ENCODE measurements at regions not wholly inside any gene's neighbourhood (a gene's known extent, or its start where the extent isn't known, plus 50 kb on each side); places are given as distances from the start of the nearest gene placed in this dataset.
"Not testable (repeated sequence)": the region's sequence is repeated elsewhere in the genome, so short reads cannot be mapped to it uniquely, and the experiment has no call there.

GRCh38 chr7:65225422-65226006 is 148.1 kb upstream of the ZNF92 start:
- no peak for DNase-seq
- intact Hi-C loops (cut with DNase I; ENCODE audit: low total_unique reads) = no loop called here
- Histone ChIP-seq H3K27ac (no peak overlapping the region), H3K9me3 (no peaks in the 10 kb centered on the region), H3K27me3 (no peaks in the 10 kb centered on the region), H3K36me3 (no peaks in the 10 kb centered on the region), H3K4me3 (no peak overlapping the region), H3K4me1 (no peaks in the 10 kb centered on the region)
- TF ChIP-seq, protein P1, sequence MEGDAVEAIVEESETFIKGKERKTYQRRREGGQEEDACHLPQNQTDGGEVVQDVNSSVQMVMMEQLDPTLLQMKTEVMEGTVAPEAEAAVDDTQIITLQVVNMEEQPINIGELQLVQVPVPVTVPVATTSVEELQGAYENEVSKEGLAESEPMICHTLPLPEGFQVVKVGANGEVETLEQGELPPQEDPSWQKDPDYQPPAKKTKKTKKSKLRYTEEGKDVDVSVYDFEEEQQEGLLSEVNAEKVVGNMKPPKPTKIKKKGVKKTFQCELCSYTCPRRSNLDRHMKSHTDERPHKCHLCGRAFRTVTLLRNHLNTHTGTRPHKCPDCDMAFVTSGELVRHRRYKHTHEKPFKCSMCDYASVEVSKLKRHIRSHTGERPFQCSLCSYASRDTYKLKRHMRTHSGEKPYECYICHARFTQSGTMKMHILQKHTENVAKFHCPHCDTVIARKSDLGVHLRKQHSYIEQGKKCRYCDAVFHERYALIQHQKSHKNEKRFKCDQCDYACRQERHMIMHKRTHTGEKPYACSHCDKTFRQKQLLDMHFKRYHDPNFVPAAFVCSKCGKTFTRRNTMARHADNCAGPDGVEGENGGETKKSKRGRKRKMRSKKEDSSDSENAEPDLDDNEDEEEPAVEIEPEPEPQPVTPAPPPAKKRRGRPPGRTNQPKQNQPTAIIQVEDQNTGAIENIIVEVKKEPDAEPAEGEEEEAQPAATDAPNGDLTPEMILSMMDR (IDR thresholded peaks at IDR 0.05) = no peak
- TF ChIP-seq POLR2A (IDR thresholded peaks at IDR 0.05) = no peak

DNA sequence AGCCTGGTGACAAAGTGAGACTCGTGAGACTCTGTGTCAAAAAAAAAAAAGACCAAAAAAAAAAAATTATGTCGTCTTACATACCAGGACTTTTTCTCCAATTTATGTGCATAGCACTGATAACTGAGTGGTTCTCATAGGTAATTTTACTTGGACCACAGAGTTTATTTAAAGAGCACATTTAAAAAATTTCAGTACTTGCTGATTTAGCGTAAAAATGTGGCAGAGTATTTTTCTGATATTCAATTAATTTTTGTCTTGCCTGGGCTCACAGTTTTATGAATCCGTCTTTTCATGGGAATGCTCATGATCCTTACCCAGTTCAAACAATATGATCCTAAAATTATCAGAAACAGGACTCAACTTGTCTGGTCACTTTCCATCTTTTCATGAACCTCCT is 151.0 kb upstream of the ZNF92 start:
- Histone ChIP-seq H3K9me3 (no peaks in the 10 kb centered on the region), H3K4me3 (no peak overlapping the region), H3K27me3 (no peaks in the 10 kb centered on the region), H3K4me1 (no peaks in the 10 kb centered on the region), H3K36me3 (no peaks in the 10 kb centered on the region), H3K27ac (no peak overlapping the region)
- intact Hi-C loops (cut with DNase I; ENCODE audit: low total_unique reads) = no loop called here
- TF ChIP-seq, protein P1 (IDR thresholded peaks at IDR 0.05) = no peak
- TF ChIP-seq POLR2A (IDR thresholded peaks at IDR 0.05) = no peak
- no peak for DNase-seq

- H3K4me3 ChIP-seq = no peak overlapping the region
- no peak overlapping the region for H3K27ac ChIP-seq
- intact Hi-C loops (cut with DNase I; ENCODE audit: low total_unique reads) = no loop called here
- no peaks in the 10 kb centered on the region for H3K4me1 ChIP-seq
- no peak for DNase-seq
- H3K9me3 ChIP-seq = no peaks in the 10 kb centered on the region
- H3K36me3 ChIP-seq = no peaks in the 10 kb centered on the region
- no peaks in the 10 kb centered on the region for H3K27me3 ChIP-seq
- TF ChIP-seq, protein P1 (IDR thresholded peaks at IDR 0.05) = no peak
- TF ChIP-seq POLR2A (IDR thresholded peaks at IDR 0.05) = no peak
Measured at GRCh38 chr7:65221683-65222082, 152.0 kb upstream of the ZNF92 start.

GRCh38 chr7:65219623-65220022 is 154.0 kb upstream of the ZNF92 start:
- no peak for TF ChIP-seq POLR2A (IDR thresholded peaks at IDR 0.05)
- TF ChIP-seq, protein P1 (IDR thresholded peaks at IDR 0.05) = no peak

DNA sequence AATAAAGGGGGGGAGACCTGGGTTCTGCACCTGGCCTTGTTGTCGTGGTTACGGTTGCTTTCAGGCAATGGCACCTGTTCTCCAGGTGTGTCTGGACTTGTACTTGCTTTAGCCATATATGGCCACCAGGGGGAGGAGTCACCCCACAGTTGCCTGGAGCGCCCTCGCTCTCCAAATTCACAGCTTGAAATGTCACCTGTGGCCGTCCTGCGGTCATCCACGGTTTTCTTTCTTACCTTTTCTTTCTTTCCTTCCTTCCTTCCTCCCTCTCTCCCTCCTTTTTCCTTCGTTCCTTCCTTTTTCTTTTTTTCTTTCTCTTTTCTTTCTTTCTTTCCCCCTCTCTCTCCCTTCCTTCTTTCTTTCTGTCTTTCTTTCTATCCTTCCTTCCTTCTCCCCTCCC is 157.2 kb upstream of the ZNF92 start:
- TF ChIP-seq, protein P1 (IDR thresholded peaks at IDR 0.05) = peak in 3 of 4 experiments; percentile 11 to 49 (median 34)
- TF ChIP-seq POLR2A (IDR thresholded peaks at IDR 0.05) = no peak
- no peak for DNase-seq
- Histone ChIP-seq H3K36me3 (no peaks in the 10 kb centered on the region), H3K4me1 (no peaks in the 10 kb centered on the region), H3K27ac (no peak overlapping the region), H3K9me3 (no peaks in the 10 kb centered on the region), H3K27me3 (no peaks in the 10 kb centered on the region), H3K4me3 (no peak overlapping the region)
- intact Hi-C loops (cut with DNase I; ENCODE audit: low total_unique reads) = no loop called here

More at GRCh38 chr7:65219623-65220022, 154.0 kb upstream of the ZNF92 start:
- no peaks in the 10 kb centered on the region for H3K36me3 ChIP-seq
- H3K27me3 ChIP-seq = no peaks in the 10 kb centered on the region
- H3K9me3 ChIP-seq = no peaks in the 10 kb centered on the region
- no peak overlapping the region for H3K27ac ChIP-seq
- intact Hi-C loops (cut with DNase I; ENCODE audit: low total_unique reads) = no loop called here
- DNase-seq = no peak
- no peak overlapping the region for H3K4me3 ChIP-seq
- no peaks in the 10 kb centered on the region for H3K4me1 ChIP-seq

DNA sequence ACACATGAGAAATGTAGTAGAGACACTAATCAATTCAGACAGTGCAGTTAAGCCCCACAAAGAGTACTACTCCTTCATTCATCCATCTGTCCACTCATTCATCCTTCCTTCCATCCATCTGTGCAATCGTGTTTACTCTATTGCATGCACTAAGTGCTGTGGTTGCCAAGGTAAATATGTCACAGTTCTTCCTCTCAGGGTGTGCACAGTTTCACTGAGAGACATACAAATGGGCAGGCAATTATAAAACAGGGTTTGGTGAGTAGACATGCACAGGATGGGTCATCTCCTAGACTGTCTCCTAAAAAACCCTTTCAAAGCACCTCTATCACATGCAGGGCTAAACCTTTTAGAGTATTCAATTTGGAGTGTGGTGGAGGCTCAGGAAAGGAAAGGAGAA is 160.4 kb upstream of the ZNF92 start:
- H3K27ac ChIP-seq; H3K9me3 ChIP-seq; DNase-seq; H3K4me3 ChIP-seq; H3K27me3 ChIP-seq; H3K36me3 ChIP-seq; intact Hi-C loops (cut with DNase I; ENCODE audit: low total_unique reads); H3K4me1 ChIP-seq: not testable (repeated sequence)

DNA sequence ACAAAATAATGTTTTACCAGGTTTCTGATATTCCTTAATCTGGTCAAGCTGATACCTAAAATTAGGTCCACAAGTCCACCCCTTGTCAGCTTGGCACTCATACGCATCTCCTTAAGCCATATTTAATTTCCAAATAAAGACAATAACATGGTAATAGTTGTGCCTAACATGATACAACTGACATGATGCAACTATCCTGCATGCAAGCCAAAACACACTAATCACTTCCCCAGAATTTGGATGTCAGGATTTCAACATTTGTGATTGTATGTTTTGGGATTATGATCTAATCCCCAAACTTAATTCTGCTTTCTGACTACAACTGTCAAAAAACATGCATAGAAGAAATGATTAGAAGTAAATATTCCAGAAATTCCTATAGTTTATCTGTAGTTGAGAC is 174.4 kb upstream of the ZNF92 start:
- intact Hi-C loops (cut with DNase I; ENCODE audit: low total_unique reads); H3K4me3 ChIP-seq; H3K36me3 ChIP-seq; H3K27me3 ChIP-seq; H3K9me3 ChIP-seq; H3K4me1 ChIP-seq; H3K27ac ChIP-seq; DNase-seq: not testable (repeated sequence)

- intact Hi-C loops (cut with DNase I; ENCODE audit: low total_unique reads); H3K9me3 ChIP-seq; H3K36me3 ChIP-seq; H3K27ac ChIP-seq; H3K4me3 ChIP-seq; H3K27me3 ChIP-seq; H3K4me1 ChIP-seq; DNase-seq: not testable (repeated sequence)
Measured at GRCh38 chr7:65193334-65194058, 180.2 kb upstream of the ZNF92 start.
